HepG2 (cell line): ENCODE measurements at regions not wholly inside any gene's neighbourhood (a gene's known extent, or its start where the extent isn't known, plus 50 kb on each side); places are given as distances from the start of the nearest gene placed in this dataset.

ENCODE experiments used
- DNMT1 ChIP-seq: sonication (generic); formaldehyde crosslinking; IDR thresholded peaks from 2 replicates; pipeline ENCODE4 v1.5.1; 2020; ENCODE audit warnings: mild to moderate bottlenecking, missing genetic modification reagents
- FOXM1 ChIP-seq: sonication (generic); formaldehyde crosslinking; IDR thresholded peaks from 2 replicates; pipeline ENCODE4 v1.5.0; 2020; ENCODE audit warnings: missing genetic modification reagents
- HNF1A ChIP-seq, 2 experiments: sonication (generic) in 1 of 2; formaldehyde crosslinking in 1 of 2; IDR thresholded peaks; 2 replicates each; pipeline versions ENCODE4 v1.4.0 to v1.6.1; 2016 to 2020; ENCODE audit warnings: borderline replicate concordance in 1 of 2, low read depth in 1 of 2, mild to moderate bottlenecking in 1 of 2, missing genetic modification reagents in 1 of 2
- ISX ChIP-seq: sonication (generic); formaldehyde crosslinking; conservative IDR thresholded peaks from 2 replicates; pipeline ENCODE4 v1.5.0; 2020; ENCODE audit warnings: missing genetic modification reagents
- PATZ1 ChIP-seq: sonication (generic); formaldehyde crosslinking; IDR thresholded peaks from 2 replicates; pipeline ENCODE4 v1.4.0; 2020; ENCODE audit warnings: missing genetic modification reagents
- PRDM10 ChIP-seq: sonication (generic); formaldehyde crosslinking; IDR thresholded peaks from 2 replicates; pipeline ENCODE4 v1.4.0; 2020; ENCODE audit warnings: low read depth, missing genetic modification reagents
- SKI ChIP-seq: fragments of 450-650 bp; IDR thresholded peaks from one replicate; pipeline ENCODE4 v1.6.1; 2018; ENCODE audit warnings: mild to moderate bottlenecking; ENCODE audit not compliant: partially characterized antibody
- ZNF512 ChIP-seq: sonication (generic); formaldehyde crosslinking; IDR thresholded peaks from 2 replicates; pipeline ENCODE4 v1.4.0; 2020; ENCODE audit warnings: mild to moderate bottlenecking, missing genetic modification reagents
- ZNF646 ChIP-seq: sonication (generic); formaldehyde crosslinking; IDR thresholded peaks from 2 replicates; pipeline ENCODE4 v1.9.0; 2021; ENCODE audit warnings: mild to moderate bottlenecking, missing genetic modification reagents

GRCh38 chr17:77088455-77089123 lies 52.2 kb upstream of the SEC14L1 start (continued):
- peak; percentile 64 for TF ChIP-seq PRDM10
- TF ChIP-seq DNMT1 (CRISPR knock-in tag) = peak; percentile 70; the same call in 1 of the 2 replicates
- TF ChIP-seq HNF1A (IDR thresholded peaks at IDR 0.05; ENCODE audit: low read depth) = no peak
- peak; percentile 89 for TF ChIP-seq HNF1A (CRISPR knock-in tag; IDR thresholded peaks at IDR 0.05; ENCODE audit: borderline replicate concordance)
- no peak for TF ChIP-seq FOXM1 (CRISPR knock-in tag)
- no peak; the same call in 1 of the 2 replicates for TF ChIP-seq ZNF646 (CRISPR knock-in tag)
- TF ChIP-seq ISX (CRISPR knock-in tag) = 0 out of 2 replicates have a peak, but pooled peaks have one; percentile 26
- TF ChIP-seq ZNF512 = no peak
- peak; percentile 67 for TF ChIP-seq PATZ1 (CRISPR knock-in tag)
- TF ChIP-seq SKI = peak; percentile 62
